CD4-positive, alpha-beta T cell treated with Interleukin-1 beta for 1 hour (primary cell): ENCODE measurements at regions not wholly inside any gene's neighbourhood (a gene's known extent, or its start where the extent isn't known, plus 50 kb on each side); places are given as distances from the start of the nearest gene placed in this dataset.

Experiments
- DNase-seq, 2 donors: peaks; one replicate each; pipeline ENCODE4 v3.0.0-alpha.2; 2020 to 2022

GRCh38 chr2:180733330-180733729, 247.1 kb upstream of the UBE2E3 start:
- no peak for DNase-seq

- DNase-seq, result no peak
These were observed 248.1 kb upstream of the UBE2E3 start for GRCh38 chr2:180732337-180732736.

GRCh38 chr2:180730976-180731375, 249.4 kb upstream of the UBE2E3 start:
- DNase-seq, result no peak

DNA sequence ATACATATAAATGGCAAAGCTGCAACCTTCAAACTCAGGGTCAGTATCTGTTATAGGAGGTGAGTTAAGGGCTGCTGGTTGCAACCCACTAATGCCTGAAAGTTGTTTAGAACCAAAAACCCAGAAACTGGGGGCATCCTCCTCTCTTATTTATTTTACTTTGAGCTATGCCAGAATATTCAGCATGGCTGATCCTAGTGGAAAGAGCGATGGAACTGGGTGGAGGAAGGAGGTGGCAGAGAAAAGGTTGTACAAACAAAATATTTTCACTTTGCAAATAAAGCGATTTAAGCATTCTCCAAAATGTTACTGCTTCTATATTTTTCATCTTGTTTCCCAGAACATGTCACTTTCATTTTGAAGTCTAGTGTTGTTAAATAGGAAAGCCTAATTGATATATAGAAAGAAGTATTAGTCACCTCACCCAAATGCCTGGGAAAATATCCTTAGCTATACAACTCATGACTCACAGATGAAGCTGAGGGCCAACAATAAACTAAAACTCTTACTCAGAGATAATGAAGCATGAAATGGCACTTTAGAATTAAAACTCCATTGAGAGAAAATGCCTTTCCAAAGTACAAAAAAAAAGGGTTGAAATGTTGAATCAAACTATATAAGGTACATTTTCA, 251.4 kb upstream of the UBE2E3 start:
- no peak for DNase-seq

DNA sequence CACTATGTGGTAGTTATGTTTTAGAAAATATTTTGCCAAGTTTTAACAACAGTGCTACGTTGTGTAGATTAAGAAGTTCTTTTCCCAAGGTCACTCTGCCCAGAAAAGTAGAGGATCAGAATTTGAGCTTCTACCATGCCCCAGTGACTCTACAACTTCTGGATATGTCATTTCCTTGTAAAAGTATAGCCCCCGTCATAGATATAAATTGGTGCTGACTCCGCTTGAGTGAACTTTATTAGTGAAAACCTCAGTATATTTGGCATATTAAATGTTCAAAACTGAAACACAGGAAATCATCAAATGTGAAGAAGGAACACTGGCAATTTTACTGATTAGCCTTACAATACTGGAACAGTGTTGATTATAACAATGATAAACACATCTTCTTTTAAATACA, 256.7 kb upstream of the UBE2E3 start:
- DNase-seq, result no peak

- no peak for DNase-seq
These were observed 257.7 kb upstream of the UBE2E3 start for GRCh38 chr2:180722551-180723239.

GRCh38 chr2:180720829-180721228, 259.6 kb upstream of the UBE2E3 start:
- no peak for DNase-seq

DNA sequence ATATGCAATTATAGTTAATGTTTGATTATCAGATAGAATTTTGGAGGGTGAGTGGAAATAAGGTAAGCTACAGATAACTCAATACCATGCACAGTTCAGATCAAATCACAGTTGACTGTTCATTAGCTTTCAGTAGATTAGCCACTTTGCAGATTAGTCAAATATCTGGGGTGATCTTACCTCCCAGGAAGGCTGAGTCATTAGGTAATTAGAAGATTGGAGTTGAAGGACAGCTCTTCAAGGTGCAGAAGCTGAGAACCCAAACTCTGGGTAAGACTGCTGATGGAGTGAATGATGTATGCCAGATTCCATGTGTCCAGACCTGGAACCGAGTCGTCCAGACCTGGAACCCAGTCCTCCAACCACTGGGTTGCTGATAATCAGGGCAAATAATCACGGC, 262.8 kb upstream of the UBE2E3 start:
- no peak for DNase-seq

DNA sequence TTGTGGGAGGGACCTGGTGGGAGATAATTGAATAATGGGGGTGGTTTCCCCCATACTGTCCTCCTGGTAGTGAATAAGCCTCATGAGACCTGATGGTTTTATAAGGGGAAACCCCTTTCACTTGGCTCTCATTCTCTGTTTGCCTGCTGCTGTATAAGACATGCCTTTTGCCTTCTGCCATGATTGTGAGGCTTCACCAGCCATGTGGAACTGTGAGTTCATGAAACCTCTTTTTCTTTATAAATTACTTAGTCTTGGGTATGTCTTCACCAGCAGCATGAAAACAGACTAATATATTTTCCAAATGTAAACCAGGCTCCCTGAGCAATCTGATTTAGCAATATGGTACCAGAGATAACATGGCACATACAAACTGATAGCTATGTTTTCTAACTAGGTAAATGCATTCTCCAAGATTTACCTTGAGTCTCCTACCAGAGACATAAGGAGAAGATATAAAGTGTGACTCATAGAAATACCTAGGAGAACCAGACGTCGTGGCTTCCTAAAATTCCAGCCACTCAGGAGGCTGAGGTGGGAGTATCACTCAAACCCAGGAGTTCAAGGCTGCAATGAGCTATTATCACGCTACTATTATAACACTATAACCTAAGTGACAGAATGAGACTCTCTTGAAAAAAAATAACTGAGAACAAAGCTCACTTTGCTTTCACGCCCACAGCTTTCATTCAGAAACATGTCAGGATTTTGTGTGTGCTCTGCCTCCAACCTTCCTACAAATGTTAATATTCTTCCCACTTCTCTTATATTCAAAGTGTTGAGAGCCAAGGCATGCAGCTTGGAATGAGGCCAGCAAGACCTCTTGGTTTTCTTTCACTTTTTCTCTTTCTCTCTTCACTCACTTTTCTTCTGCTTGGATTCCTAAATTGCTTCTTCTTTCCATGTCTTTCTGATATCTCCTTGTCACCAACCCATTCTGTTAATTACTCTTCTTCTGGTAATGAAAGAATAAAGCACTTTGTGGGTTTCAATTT, 263.9 kb upstream of the UBE2E3 start:
- DNase-seq, result no peak

GRCh38 chr2:180715044-180715443, 265.4 kb upstream of the UBE2E3 start:
- no peak for DNase-seq

GRCh38 chr2:180709392-180710145, 270.8 kb upstream of the UBE2E3 start:
- DNase-seq, result no peak

DNA sequence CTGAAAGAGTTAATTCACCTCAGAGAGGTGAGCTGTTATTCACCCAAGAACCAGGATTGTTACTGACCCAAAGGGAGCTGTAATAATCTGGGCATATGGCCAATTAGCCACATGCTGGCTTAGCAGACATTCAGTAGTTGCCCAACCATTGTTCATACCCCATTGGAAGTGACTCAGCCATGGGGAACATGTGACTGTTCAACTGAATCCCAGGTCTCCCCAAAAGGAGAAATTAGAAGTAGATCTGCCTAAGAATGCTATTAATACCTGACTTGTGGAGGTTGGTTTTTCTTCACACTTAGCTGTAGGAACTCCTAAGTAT, 272.6 kb upstream of the UBE2E3 start:
- DNase-seq, result no peak

DNA sequence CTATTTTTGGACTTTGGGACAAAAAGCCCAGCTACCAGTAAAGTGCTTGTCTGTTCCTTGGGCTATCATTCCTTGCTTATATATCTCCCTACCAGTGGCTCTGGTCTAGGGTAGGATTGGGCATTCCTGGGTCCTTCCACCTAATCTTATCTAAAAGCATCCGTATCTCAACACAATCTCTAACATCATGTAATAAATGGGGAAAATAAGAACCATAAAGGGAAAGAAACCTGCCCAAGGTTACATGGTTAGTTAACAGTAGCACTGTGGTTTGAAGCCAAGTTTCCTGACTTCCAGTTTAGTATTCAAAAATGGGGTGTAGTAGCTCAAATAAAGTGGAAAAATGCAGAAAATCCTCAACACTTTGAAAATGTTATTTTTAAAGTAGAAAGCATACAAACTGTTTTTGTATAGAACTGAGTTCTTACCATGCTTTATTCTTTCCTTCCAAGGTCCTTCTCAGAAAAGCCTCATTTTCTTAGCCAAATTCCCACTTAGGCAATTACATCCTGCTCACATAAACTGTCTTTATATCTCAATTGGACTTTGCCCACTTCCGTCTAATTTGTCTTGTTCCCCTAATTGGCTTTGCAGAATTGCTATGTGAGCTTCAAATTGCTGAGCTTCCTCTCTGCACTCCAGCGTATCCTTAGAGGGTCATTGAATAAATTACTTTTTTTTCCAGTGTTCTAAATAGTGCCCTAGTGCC, 273.1 kb upstream of the UBE2E3 start:
- DNase-seq, result no peak

GRCh38 chr2:180706694-180707093, 273.7 kb upstream of the UBE2E3 start:
- DNase-seq, result no peak

DNA sequence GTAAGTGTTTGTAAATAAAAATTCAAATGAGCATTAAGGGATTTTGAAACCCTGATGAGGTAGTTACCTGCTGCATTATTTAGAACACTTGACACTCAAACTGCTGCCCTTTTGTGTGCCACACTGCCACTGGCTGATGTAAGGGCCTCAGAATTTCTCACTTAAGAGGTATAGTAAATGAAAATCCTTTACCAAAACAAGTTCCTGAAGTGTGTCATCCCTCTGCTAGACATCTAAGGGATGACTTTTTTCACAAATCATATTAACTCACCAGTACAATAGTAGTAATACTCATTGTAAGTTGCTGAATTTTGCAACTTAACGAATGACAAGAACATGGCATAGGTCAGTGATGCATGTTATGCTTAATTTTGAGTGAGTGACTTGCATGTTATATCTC, 274.9 kb upstream of the UBE2E3 start:
- no peak for DNase-seq

DNA sequence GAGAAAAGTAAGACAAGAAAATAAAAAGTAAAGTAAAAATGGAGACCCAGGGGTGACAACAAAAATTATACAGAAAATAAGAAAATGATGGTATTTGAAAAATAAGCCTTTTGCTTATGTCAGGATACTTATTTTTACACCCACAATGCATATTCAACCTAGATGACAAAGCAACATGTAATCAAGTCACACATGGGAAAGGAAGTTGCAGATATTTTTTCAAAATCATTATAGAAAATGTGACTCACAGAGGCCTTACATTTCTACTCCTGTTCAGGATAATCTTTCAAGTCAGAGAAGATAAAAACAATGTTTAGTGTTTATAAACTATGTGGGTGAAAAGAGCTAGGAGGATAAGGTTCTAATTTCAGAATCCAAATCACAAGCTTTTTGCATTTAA, 275.3 kb upstream of the UBE2E3 start:
- no peak for DNase-seq

DNA sequence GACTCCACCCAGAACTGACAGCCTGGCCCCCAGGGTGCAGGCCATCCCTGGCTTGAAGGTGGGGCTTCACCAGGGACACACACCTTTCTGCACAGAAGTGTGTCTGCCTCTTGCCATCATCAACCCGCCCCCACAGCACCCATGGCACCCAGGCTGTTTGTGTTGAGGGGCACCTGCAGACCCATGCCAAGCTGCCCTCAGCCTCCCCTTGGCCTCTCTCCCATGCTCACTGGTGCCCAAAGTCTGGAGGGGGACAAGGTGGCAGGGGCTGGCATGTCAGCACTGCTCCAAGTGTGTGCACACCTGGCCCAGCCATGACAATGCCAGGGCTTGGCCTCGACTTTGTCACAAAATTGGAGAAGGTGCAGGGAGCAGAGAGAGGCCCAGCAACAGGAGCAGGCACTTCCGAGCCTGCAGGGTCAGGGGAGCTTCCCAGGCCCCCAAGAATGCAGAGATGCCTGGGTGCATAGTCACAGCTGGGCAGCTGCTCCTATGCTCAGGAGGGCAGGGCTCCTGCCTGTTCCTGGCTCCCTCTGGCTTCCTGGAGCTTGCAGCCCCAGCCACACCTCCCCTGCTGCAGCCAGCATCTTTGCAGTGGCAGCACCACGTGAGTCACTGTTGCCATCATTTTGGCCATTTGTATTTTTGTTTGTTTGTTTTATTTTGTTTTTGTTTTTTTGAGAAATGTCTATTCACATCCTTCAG, 280.6 kb upstream of the UBE2E3 start:
- DNase-seq, result no peak

DNA sequence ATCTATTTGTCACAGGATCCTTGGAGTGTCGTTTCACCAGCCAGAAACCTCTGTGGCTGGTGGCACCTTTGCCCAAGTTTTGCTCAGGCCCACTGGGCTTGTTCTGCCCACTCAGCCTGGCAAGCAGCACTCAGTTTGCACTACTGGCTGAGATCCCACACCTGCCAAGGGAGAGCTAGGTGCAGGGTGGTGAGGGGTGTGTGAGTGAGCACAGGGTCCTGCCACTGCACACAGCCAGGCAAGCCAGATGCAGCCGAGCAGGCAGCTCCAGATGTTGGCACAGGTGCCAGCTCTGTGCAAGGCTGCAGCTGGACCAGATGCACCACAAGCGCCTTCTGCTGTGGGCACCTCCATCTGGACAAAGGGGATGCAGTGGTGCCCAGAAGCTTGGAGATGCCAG, 281.7 kb upstream of the UBE2E3 start:
- no peak for DNase-seq

DNA sequence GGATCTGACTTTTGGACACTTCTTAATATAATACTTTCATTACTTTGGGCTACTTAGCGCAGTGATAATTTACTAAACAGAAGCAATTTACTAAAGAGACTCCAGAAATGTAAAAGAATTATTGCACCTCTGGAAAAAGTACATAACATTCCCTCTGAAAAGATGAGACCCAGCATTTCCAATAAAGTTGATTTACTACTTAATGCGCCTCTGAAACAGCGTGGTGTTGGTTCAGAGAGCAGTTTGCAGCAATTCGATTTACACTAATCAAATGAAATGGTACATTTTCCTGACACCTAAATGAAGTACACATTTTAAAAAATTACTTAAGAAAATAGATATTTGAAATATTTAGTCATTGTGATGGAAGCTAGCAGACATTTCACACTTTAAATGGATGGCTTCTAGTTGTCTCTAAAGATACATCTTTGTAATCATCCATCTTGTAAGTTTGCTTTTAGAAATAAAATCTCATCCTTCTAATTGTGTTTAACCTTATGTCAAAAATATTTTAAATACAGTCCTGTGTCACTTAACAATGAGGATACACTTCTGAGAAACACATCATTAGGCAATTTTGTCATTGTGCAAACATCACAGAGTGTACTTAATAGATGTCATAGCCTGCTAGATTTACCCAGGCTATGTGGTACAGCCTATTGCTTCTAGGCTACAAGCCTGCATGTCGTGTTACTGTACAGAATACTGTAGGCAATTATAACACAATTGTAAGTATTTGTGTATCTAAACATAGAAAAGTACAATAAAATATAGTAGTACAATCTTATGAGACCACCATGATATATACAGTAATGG, 284.6 kb upstream of the UBE2E3 start:
- no peak for DNase-seq

DNA sequence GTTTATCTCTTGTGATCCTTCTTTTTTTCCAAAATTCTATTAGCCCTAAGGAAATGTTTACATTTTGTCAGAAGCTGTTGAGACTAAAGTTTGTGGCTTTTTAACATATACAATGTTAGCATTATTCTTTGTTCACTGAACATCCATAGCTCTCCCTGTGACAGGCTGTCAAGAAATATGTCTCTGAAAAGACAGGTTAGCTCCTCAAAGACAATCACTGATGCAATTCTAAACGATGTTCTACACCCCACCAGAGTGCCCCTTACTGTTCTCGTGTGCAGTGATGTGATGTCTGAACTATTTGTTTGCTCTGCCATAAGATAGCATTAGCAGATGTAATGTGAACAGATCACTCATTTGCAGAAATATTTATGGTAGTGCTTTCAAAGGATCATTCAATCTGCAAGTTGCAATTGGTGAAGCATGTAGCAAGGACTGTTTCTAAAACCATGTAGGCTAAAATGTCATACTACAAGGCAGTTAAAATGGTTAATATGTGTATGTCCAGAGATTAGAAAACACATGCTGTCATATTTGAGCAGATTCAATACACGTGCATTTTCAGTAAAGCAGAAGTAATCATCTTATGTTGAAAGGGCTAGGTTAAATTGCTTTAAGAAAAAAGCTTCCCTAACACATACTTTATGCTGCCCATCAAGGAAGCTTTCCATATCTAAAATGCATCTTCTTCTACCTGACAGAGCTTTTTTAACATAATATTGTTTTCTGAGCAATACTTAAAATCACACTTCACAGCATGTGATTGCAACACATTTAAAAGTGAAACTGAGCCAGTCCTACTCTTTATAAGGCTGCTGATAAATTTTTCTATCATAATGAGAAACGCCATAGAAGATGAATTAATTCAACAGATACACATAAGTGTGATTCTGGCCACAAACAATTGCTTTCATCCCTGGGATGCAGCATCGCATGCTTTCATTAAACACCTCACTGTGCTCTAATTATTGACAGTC, 285.7 kb upstream of the UBE2E3 start:
- DNase-seq, result no peak
